GM23338 (cell line): ENCODE measurements at regions not wholly inside any gene's neighbourhood (a gene's known extent, or its start where the extent isn't known, plus 50 kb on each side); places are given as distances from the start of the nearest gene placed in this dataset.

Source experiments
- ATAC-seq: fragments of 200-7000 bp; cut with Tn5 transposase; 3 replicates; pipeline ENCODE4 v1.9.1; 2020
- DNase-seq: peaks from one replicate; pipeline ENCODE4 v3.0.0-alpha.2; 2015; ENCODE audit warnings: low spot score
- H2AFZ ChIP-seq: fragments of 200-600 bp; sonication (generic); 2 replicates; pipeline ENCODE4 v1.8.0; 2016; ENCODE audit warnings: antibody characterized with exemption, mild to moderate bottlenecking, moderate library complexity
- H3F3A ChIP-seq: fragments of 200-600 bp; sonication (generic); replicated peaks from 2 replicates; pipeline ENCODE4 v1.8.0; 2017; ENCODE audit warnings: antibody characterized with exemption, mixed run types, low read depth
- H3K27ac ChIP-seq: fragments of 200-600 bp; sonication (generic); 2 replicates; pipeline ENCODE4 v1.6.1; 2016; ENCODE audit warnings: low read depth
- H3K27me3 ChIP-seq: fragments of 200-600 bp; sonication (generic); 2 replicates; pipeline ENCODE4 v1.8.0; 2016; ENCODE audit warnings: mild to moderate bottlenecking, mixed run types, moderate library complexity; ENCODE audit not compliant: insufficient read depth
- H3K36me3 ChIP-seq: fragments of 200-600 bp; sonication (generic); 2 replicates; pipeline ENCODE4 v1.8.0; 2016; ENCODE audit warnings: mild to moderate bottlenecking; ENCODE audit not compliant: insufficient read depth
- H3K4me1 ChIP-seq: fragments of 200-600 bp; sonication (generic); 2 replicates; pipeline ENCODE4 v1.8.0; 2016; ENCODE audit warnings: mild to moderate bottlenecking, moderate library complexity; ENCODE audit not compliant: insufficient read depth
- H3K4me2 ChIP-seq: fragments of 200-600 bp; sonication (generic); 2 replicates; pipeline ENCODE4 v1.7.1; 2017; ENCODE audit warnings: mixed run types
- H3K4me3 ChIP-seq: fragments of 200-600 bp; sonication (generic); 2 replicates; pipeline ENCODE4 v1.6.1; 2016; ENCODE audit warnings: mixed run types
- H3K79me2 ChIP-seq: fragments of 200-600 bp; sonication (generic); replicated peaks from 2 replicates; pipeline ENCODE4 v1.8.0; 2017; ENCODE audit warnings: mild to moderate bottlenecking; ENCODE audit not compliant: insufficient read depth
- H3K9me2 ChIP-seq: fragments of 200-600 bp; sonication (generic); 2 replicates; pipeline ENCODE4 v1.8.0; 2017; ENCODE audit not compliant: insufficient read depth
- H4K20me1 ChIP-seq: fragments of 200-600 bp; sonication (generic); replicated peaks from 2 replicates; pipeline ENCODE4 v1.8.0; 2017; ENCODE audit warnings: mild to moderate bottlenecking; ENCODE audit not compliant: insufficient read depth
- H3K27ac Mint-ChIP-seq: 2 replicates; pipeline ENCODE4 v1.8.0; 2020; ENCODE audit warnings: inconsistent platforms, mild to moderate bottlenecking, moderate library complexity, mixed read lengths
- H3K27me3 Mint-ChIP-seq: 3 replicates; pipeline ENCODE4 v1.8.0; 2022; ENCODE audit warnings: low read depth, mild to moderate bottlenecking, moderate library complexity, mixed read lengths, inconsistent platforms; ENCODE audit not compliant: insufficient read depth, poor library complexity
- H3K36me3 Mint-ChIP-seq: 3 replicates; pipeline ENCODE4 v1.8.0; 2021; ENCODE audit warnings: low read depth, mild to moderate bottlenecking, inconsistent platforms, moderate library complexity, mixed read lengths
- H3K4me1 Mint-ChIP-seq: 3 replicates; pipeline ENCODE4 v1.8.0; 2020; ENCODE audit warnings: mild to moderate bottlenecking, inconsistent platforms, mixed read lengths
- H3K4me3 Mint-ChIP-seq: 3 replicates; pipeline ENCODE4 v1.8.0; 2021; ENCODE audit warnings: moderate library complexity, mild to moderate bottlenecking, inconsistent platforms, mixed read lengths
- H3K9me3 Mint-ChIP-seq: 3 replicates; pipeline ENCODE4 v1.8.0; 2020; ENCODE audit warnings: moderate library complexity, mild to moderate bottlenecking, inconsistent platforms, mixed read lengths
- CREB1 ChIP-seq: fragments of 250-450 bp; sonication (Bioruptor Pico); IDR thresholded peaks from 2 replicates; pipeline ENCODE4 v1.5.0; 2020; ENCODE audit warnings: low read depth, mild to moderate bottlenecking, moderate library complexity
- CTCF ChIP-seq, 2 experiments: fragments of 200-600 bp in 1 of 2; sonication (generic) in 1 of 2; conservative IDR thresholded peaks; 2 replicates each; pipeline versions ENCODE4 v1.5.1 to v1.6.1; 2016 to 2017; ENCODE audit warnings: antibody characterized with exemption in 2 of 2, low read depth in 2 of 2, mild to moderate bottlenecking in 2 of 2, moderate library complexity in 1 of 2
- ETS1 ChIP-seq: IDR thresholded peaks from 2 replicates; pipeline ENCODE4 v1.6.1; 2016; ENCODE audit warnings: antibody characterized with exemption
- EZH2 ChIP-seq: fragments of 200-600 bp; sonication (generic); IDR thresholded peaks from one replicate; pipeline ENCODE4 v1.8.0; 2017; ENCODE audit warnings: antibody characterized with exemption, mild to moderate bottlenecking, low read depth; ENCODE audit not compliant: unreplicated experiment
- EZH2phosphoT487 ChIP-seq: fragments of 200-600 bp; sonication (generic); IDR thresholded peaks from one replicate; pipeline ENCODE4 v1.8.1; 2018; ENCODE audit warnings: antibody characterized with exemption; ENCODE audit not compliant: unreplicated experiment
- JUNB ChIP-seq: IDR thresholded peaks from one replicate; pipeline ENCODE4 v1.6.1; 2016; ENCODE audit warnings: antibody characterized with exemption; ENCODE audit not compliant: unreplicated experiment
- NANOG ChIP-seq: IDR thresholded peaks from 2 replicates; pipeline ENCODE4 v1.6.1; 2016; ENCODE audit warnings: antibody characterized with exemption, borderline replicate concordance
- POLR2AphosphoS5 ChIP-seq: IDR thresholded peaks from 2 replicates; pipeline ENCODE4 v1.6.1; 2016; ENCODE audit warnings: antibody characterized with exemption, low read depth
- REST ChIP-seq: IDR thresholded peaks from one replicate; pipeline ENCODE4 v1.6.1; 2018; ENCODE audit warnings: antibody characterized with exemption; ENCODE audit not compliant: unreplicated experiment
- STAT1 ChIP-seq: IDR thresholded peaks from one replicate; pipeline ENCODE4 v1.6.1; 2016; ENCODE audit warnings: antibody characterized with exemption; ENCODE audit not compliant: unreplicated experiment
- ZNF114 ChIP-seq: fragments of 250-450 bp; sonication (Bioruptor Pico); IDR thresholded peaks from 2 replicates; pipeline ENCODE4 v1.5.0; 2020; ENCODE audit warnings: mild to moderate bottlenecking, moderate library complexity
- ZNF331 ChIP-seq: fragments of 250-450 bp; sonication (Bioruptor Pico); IDR thresholded peaks from 2 replicates; pipeline ENCODE4 v1.5.0; 2020; ENCODE audit warnings: low read depth, mild to moderate bottlenecking, moderate library complexity
- ZNF462 ChIP-seq: fragments of 250-450 bp; sonication (Bioruptor Pico); IDR thresholded peaks from 2 replicates; pipeline ENCODE4 v1.5.0; 2020; ENCODE audit warnings: mild to moderate bottlenecking, moderate library complexity

GRCh38 chr5:61827445-61827975, 478.5 kb upstream of the KIF2A start:
- no peak for TF ChIP-seq REST
- TF ChIP-seq ZNF462 (CRISPR knock-in tag), result no peak
- no peak for TF ChIP-seq ZNF114 (CRISPR knock-in tag)
- no peak for TF ChIP-seq CTCF (conservative IDR thresholded peaks at IDR 0.05; ENCODE audit: low read depth in 2 of 2)
- no peak for TF ChIP-seq EZH2phosphoT487
- no peak for TF ChIP-seq ZNF331 (CRISPR knock-in tag)
- no peak for TF ChIP-seq EZH2
- no peak for TF ChIP-seq CREB1 (CRISPR knock-in tag)
- TF ChIP-seq ETS1, result no peak
- no peak for TF ChIP-seq POLR2AphosphoS5
- TF ChIP-seq STAT1, result no peak
- TF ChIP-seq JUNB, result no peak
- TF ChIP-seq NANOG, result no peak

More at GRCh38 chr5:61827445-61827975, 478.5 kb upstream of the KIF2A start:
- Histone ChIP-seq H3K27ac (no peak overlapping the region), H3F3A (no peaks in the 10 kb centered on the region), H3K4me3 (no peak overlapping the region), H3K36me3 (no peaks in the 10 kb centered on the region), H3K4me2 (no peak overlapping the region), H3K4me1 (peaks cover 4% of the 10 kb centered on the region; the same call in 1 of the 2 replicates), H2AFZ (no peak overlapping the region), H4K20me1 (no peaks in the 10 kb centered on the region), H3K79me2 (no peaks in the 10 kb centered on the region), H3K27me3 (no peaks in the 10 kb centered on the region), H3K9me2 (no peaks in the 10 kb centered on the region; the same call in 1 of the 2 replicates)
- Mint-ChIP-seq H3K27me3 (peaks cover 2% of the 10 kb centered on the region), H3K36me3 (no peaks in the 10 kb centered on the region), H3K9me3 (no peaks in the 10 kb centered on the region), H3K27ac (no peak overlapping the region), H3K4me3 (no peak overlapping the region), H3K4me1 (peaks cover 13% of the 10 kb centered on the region)
- DNase-seq (no peak), ATAC-seq (no peak)
